MV-4-11 (cell line): ENCODE measurements at regions not wholly inside any gene's neighbourhood (a gene's known extent, or its start where the extent isn't known, plus 50 kb on each side); places are given as distances from the start of the nearest gene placed in this dataset.
A peak's percentile ranks its signal among the peaks of the same experiment; 100 is the strongest.
"Not testable (repeated sequence)": the region's sequence is repeated elsewhere in the genome, so short reads cannot be mapped to it uniquely, and the experiment has no call there.

Experiments
- DNase-seq: peaks from one replicate; lab custom pipeline; 2025; lab: John Stamatoyannopoulos, UW

- no peak for DNase-seq
These were observed 610.6 kb upstream of the DIPK2B start for GRCh38 chrX:45811326-45811725.

DNA sequence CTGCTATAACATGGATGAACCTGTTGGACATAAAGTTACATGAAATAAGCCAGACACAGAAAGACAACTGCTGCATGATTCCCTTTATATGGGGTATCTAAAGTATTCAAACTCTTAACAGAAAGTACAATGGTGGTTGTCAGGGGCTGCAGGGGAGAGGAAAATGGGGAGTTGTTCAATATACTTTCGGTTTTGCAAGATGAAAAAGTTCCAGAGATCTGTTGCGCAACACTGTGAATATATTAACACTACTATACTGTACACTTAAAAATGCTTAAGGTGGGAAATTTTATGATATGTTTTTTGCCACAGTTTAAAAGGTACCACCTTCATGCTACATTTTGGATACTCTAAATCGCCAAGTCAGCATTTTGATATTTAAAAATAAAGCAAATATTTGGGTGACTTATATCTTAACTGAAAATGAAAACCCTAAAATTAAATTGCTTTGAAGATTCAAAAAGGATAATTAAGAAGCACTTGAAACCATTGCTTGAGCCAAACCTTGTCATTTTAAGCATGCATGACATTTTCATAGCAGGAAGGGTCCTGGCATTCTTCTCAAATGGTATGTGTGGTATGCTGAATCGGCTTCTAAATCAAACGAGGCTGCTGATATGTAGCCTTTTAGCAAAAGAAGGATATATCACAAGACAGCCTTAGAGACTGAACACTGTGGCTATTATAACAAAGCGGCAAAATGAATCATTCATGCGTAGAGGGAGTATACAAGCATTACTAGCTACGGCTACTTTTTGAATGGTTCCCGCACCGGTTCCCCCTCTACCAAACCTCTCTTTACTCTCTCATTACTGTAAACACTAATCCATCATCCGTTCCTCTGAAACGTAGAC lies 607.1 kb upstream of the DIPK2B start:
- peak; percentile 57 for DNase-seq

DNA sequence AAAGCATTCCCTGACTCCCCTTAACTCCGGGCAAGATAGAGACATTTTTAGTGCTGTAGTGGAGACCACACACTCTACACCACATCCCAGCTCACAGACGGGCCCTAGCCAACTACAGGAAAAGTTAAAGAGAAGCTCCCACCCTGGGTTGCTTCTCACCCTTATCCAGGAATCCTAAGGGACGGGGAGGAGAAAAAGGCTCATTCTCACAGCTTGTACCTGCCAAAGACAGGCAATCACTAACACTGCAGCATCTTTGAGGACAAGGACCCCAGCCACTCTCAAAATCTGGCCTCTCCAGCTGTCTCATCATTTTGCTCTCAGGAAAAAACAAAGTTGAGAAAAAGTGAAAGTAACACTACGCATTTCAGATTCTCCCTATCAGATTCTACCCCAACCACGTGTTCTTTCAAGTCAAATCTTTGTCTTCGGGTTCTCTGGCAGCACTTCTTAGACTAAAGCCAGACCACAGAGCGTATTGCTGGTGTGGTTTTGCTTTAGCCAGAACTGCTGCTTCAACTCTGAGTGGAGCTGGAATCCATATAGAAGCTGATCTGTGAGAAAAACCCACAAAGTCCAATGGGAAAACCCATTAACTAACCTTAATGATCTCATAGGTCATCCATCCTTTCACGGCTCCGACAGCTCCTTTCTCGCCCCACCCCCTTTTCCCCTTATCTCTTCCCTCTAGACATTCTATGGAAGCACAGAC lies 605.9 kb upstream of the DIPK2B start:
- peak; percentile 64 for DNase-seq

DNA sequence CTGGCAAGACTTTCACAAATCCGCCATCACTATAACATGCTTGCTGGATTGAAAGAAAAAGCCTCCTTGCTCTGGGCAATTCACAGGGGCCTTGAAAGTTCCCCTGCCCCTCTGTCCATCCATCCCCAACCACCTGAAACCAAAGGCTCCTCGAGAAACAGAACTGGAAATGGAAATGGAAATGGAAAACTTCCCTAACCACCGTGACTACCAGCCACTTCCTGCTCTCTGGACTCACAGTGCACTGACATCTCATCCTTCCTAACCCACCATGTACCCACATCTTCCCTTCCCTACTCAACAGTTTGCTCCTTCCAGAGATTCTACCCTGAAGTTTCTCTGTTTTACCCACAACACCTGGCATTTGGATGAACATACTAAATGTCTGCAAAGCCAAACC lies 603.6 kb upstream of the DIPK2B start:
- peak; percentile 23 for DNase-seq

- DNase-seq = peak; percentile 89
These were observed 602.8 kb upstream of the DIPK2B start for GRCh38 chrX:45803383-45803921.

GRCh38 chrX:45801554-45801953 lies 600.9 kb upstream of the DIPK2B start:
- peak; percentile 61 for DNase-seq

DNA sequence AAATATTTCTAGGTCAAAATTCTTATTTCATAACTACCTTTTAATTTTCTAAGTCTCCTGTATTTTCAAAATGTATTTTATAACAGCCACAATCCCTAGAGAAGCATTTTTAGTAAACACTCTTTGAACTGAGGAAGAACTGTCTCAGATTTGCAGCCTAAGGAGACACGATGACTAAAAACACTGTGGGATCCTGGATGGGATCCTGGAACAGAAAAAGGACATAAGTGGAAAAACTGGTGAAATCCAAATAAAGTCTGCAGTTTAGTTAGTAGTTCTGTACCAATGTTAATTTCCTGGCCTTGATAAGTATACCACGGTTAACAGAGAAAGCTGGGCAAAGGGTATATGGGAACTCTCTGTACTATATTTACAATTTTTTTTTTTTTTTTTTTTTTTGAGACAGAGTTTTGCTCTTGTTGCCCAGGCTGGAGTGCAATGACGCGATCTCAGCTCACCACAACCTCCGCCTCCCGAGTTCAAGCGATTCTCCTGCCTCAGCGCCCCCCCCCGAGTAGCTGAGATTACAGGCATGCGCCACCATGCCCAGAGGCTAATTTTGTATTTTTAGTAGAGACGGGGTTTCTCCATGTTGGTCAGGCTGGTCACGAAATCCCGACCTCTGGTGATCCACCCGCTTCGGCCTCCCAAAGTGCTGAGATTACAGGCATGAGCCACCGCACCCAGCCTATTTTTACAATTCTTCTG lies 600.2 kb upstream of the DIPK2B start:
- not testable (repeated sequence) for DNase-seq

DNA sequence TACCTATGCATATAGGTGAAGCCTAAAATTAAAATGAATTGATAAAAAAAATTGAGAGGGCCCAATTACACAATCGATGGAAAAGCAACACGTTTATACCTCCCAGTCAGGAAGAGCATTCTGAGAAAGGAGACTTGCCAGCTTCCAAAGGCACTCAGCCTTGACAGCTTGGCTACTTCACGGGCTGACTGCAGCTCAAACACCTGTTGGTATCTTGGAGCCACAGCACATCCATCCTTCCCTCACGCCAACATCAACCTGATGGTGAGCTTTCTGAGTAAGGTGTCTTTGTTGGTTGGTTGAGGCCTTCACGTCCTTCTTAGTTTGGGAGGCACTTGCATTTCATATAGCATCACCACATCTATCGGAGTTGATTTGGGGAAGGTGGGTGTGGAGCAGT lies 598.9 kb upstream of the DIPK2B start:
- no peak for DNase-seq

- DNase-seq = no peak
These were observed 594.9 kb upstream of the DIPK2B start for GRCh38 chrX:45795546-45795945.

GRCh38 chrX:45794995-45795337 lies 594.3 kb upstream of the DIPK2B start:
- no peak for DNase-seq

GRCh38 chrX:45794323-45794994 lies 593.8 kb upstream of the DIPK2B start:
- DNase-seq = no peak

DNA sequence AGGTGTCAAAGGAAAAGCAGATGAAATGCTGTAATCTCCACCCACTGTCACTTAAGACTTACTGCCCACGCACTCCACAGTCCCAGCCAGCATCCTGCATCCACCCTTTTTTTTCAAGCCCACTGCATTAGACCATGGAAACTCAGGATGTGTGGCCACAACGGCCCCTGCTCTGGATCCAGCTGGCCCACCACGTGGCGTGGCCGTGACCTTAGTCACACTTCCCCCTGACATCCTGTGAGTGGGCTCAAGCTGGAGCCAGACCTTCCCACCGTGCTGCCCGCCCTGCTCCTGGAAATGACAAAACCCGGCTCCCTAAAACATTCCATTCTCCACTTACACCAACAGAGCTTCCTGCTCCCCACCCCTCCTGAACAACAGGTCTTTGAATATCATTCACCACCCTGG lies 588.3 kb upstream of the DIPK2B start:
- DNase-seq = peak; percentile 4

- no peak for DNase-seq
These were observed 587.6 kb upstream of the DIPK2B start for GRCh38 chrX:45788315-45788714.

- DNase-seq = no peak
These were observed 583.9 kb upstream of the DIPK2B start for GRCh38 chrX:45784590-45784989.

DNA sequence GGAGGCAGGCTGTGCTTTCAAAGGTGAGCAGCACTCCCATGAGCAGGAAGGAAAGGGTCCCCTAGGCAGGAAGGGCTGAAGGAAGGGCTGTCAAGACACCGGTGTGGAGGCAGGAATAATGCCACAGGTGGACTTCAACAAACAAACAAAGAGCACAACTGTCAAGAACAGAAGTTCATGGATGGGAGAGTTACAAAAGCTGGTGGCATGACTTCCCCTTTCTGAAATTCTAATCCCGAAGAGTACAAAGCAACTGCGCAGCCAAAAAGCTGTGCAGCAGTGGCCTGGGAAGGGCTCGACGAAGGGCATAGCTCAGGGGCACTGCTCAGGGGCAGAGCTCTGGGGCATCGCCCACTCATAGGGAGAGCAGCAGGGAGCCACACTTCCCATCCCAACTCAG lies 582.3 kb upstream of the DIPK2B start:
- peak; percentile 46 for DNase-seq

GRCh38 chrX:45781901-45782553 lies 581.4 kb upstream of the DIPK2B start:
- peak; percentile 38 for DNase-seq

GRCh38 chrX:45778616-45779015 lies 577.9 kb upstream of the DIPK2B start:
- peak; percentile 44 for DNase-seq

DNA sequence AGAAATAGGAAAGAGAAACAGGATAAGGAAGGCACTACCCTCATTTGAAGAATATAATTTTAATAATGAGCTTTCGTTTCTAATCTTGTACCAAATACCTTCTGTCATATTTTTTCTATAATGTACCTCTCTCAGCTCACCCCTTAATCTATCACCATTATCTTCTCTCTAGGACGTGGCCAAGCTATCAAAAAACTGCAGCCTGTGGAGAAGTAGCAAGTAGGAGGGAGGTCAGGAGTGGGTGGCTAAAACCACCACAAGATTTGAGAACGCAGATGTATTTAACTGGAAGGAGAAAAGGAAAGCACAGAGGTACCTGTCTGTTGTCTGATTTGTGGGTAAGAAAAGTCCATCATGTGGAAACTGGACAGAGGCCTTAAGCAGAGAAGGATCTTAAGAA lies 576.7 kb upstream of the DIPK2B start:
- no peak for DNase-seq

DNA sequence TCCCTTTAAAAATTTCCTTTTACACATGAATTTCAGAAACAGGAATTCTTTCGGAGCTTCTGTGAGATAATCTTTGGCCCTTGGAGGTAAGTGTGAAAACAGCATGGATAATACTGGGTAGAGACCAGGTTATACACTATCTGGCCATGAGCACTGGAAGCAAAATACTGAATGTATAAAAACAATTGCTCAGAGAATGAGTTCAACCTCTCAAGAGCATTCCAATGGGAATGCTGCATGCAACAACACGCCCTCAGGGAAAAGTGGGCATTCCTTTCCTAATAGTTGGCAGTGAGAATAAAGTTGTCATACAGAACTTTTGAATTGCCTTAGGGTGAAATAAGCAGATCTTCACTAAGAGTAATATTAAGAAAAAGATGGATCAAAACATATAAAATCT lies 574.8 kb upstream of the DIPK2B start:
- DNase-seq = no peak

GRCh38 chrX:45774961-45775360 lies 574.3 kb upstream of the DIPK2B start:
- no peak for DNase-seq

DNA sequence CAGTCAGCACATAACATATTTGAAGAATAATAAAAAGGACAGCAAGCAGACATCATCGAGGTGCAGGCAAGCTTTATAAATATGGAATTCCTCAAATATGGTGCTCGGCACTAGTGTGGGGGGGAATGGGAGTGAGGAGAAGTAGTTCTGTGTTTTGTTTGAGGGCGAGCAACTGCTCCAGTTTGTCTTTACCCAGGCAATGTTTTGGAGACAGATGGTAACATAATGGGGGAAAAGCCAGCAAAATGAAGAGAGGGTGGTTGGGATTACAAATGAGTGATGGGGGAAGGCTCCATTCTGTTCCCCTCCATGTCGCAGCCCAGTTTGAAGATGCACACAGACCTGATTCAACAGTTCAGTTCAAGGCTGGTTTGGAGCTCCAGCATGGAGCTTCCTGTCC lies 572.9 kb upstream of the DIPK2B start:
- DNase-seq = no peak
